Neural cell (in vitro differentiated cells): ENCODE measurements at regions not wholly inside any gene's neighbourhood (a gene's known extent, or its start where the extent isn't known, plus 50 kb on each side); places are given as distances from the start of the nearest gene placed in this dataset.

Experiments
- H2AFZ ChIP-seq: fragments of 200-600, 300-800 bp; sonication (generic), shearing (Covaris generic); 2 replicates; pipeline ENCODE4 v1.6.0; 2014; ENCODE audit warnings: low read depth, mild to moderate bottlenecking, antibody characterized with exemption, low read length, moderate library complexity
- H3F3A ChIP-seq: fragments of 200-600 bp; shearing (Covaris generic); 2 replicates; pipeline ENCODE4 v1.6.1; 2016; ENCODE audit warnings: mild to moderate bottlenecking, moderate library complexity, mixed read lengths, antibody characterized with exemption, low read length; ENCODE audit not compliant: insufficient read depth, poor library complexity, severe bottlenecking
- H3K27ac ChIP-seq: fragments of 200-600, 300-800 bp; sonication (generic), shearing (Covaris generic); 2 replicates; pipeline ENCODE4 v1.5.1; 2014; ENCODE audit warnings: mild to moderate bottlenecking, low read length, moderate library complexity
- H3K27me3 ChIP-seq: fragments of 300-800, 200-600 bp; sonication (generic), shearing (Covaris generic); 2 replicates; pipeline ENCODE4 v1.6.0; 2014; ENCODE audit warnings: mild to moderate bottlenecking, low read depth, low read length, moderate library complexity; ENCODE audit not compliant: insufficient read depth
- H3K36me3 ChIP-seq: fragments of 300-800, 200-600 bp; sonication (generic), shearing (Covaris generic); 2 replicates; pipeline ENCODE4 v1.5.1; 2014; ENCODE audit warnings: mild to moderate bottlenecking, antibody characterized with exemption, low read length, moderate library complexity; ENCODE audit not compliant: insufficient read depth
- H3K4me2 ChIP-seq: fragments of 300-800, 200-600 bp; sonication (generic), shearing (Covaris generic); 2 replicates; pipeline ENCODE4 v1.6.0; 2014; ENCODE audit warnings: mild to moderate bottlenecking, low read length
- H3K4me3 ChIP-seq: fragments of 300-800, 200-600 bp; sonication (generic), shearing (Covaris generic); 2 replicates; pipeline ENCODE4 v1.5.1; 2014; ENCODE audit warnings: mild to moderate bottlenecking, low read length, moderate library complexity
- H3K79me2 ChIP-seq: fragments of 200-600 bp; shearing (Covaris generic); replicated peaks from 2 replicates; pipeline ENCODE4 v1.6.0; 2014; ENCODE audit warnings: mild to moderate bottlenecking, low read length, moderate library complexity; ENCODE audit not compliant: insufficient read depth
- H3K9ac ChIP-seq: fragments of 300-800, 200-600 bp; sonication (generic), shearing (Covaris generic); 2 replicates; pipeline ENCODE4 v1.6.1; 2016; ENCODE audit warnings: mild to moderate bottlenecking, low read length, mixed read lengths
- H3K9me2 ChIP-seq: fragments of 200-600 bp; shearing (Covaris generic); 2 replicates; pipeline ENCODE4 v1.6.1; 2016; ENCODE audit warnings: mild to moderate bottlenecking, low read length, mixed read lengths; ENCODE audit not compliant: insufficient read depth
- H3K9me3 ChIP-seq: fragments of 200-600, 300-800 bp; sonication (generic), shearing (Covaris generic); 2 replicates; pipeline ENCODE4 v1.6.1; 2016; ENCODE audit warnings: mild to moderate bottlenecking, mixed run types, low read length, moderate library complexity, mixed read lengths
- H4K20me1 ChIP-seq: fragments of 200-600 bp; shearing (Covaris generic); 2 replicates; pipeline ENCODE4 v1.6.1; 2016; ENCODE audit warnings: mild to moderate bottlenecking, mixed run types; ENCODE audit not compliant: insufficient read depth
- CTCF ChIP-seq: fragments of 450-650 bp; IDR thresholded peaks from 2 replicates; pipeline ENCODE4 v1.5.1; 2014; ENCODE audit warnings: antibody characterized with exemption, mild to moderate bottlenecking, moderate library complexity; ENCODE audit not compliant: poor library complexity, severe bottlenecking
- EP300 ChIP-seq: fragments of 450-650 bp; conservative IDR thresholded peaks from 2 replicates; pipeline ENCODE4 v1.6.1; 2014; ENCODE audit warnings: antibody characterized with exemption, mild to moderate bottlenecking, moderate library complexity; ENCODE audit not compliant: poor library complexity, severe bottlenecking
- EZH2 ChIP-seq: fragments of 200-600, 300-800 bp; shearing (Covaris generic), sonication (generic); IDR thresholded peaks from 2 replicates; pipeline ENCODE4 v1.6.1; 2014; ENCODE audit warnings: antibody characterized with exemption, low read length, borderline replicate concordance, mild to moderate bottlenecking; ENCODE audit not compliant: insufficient read depth, poor library complexity, severe bottlenecking
- MXI1 ChIP-seq: fragments of 450-650 bp; conservative IDR thresholded peaks from 2 replicates; pipeline ENCODE4 v1.6.1; 2014; ENCODE audit warnings: antibody characterized with exemption, mild to moderate bottlenecking; ENCODE audit not compliant: poor library complexity, severe bottlenecking
- POLR2AphosphoS5 ChIP-seq: IDR thresholded peaks from 2 replicates; pipeline ENCODE4 v1.6.1; 2012
- RAD21 ChIP-seq: fragments of 450-650 bp; conservative IDR thresholded peaks from 2 replicates; pipeline ENCODE4 v1.6.1; 2014; ENCODE audit warnings: antibody characterized with exemption, mild to moderate bottlenecking, moderate library complexity
- REST ChIP-seq: IDR thresholded peaks from 2 replicates; pipeline ENCODE4 v1.6.1; 2012; ENCODE audit warnings: borderline replicate concordance
- SMC3 ChIP-seq: fragments of 450-650 bp; conservative IDR thresholded peaks from 2 replicates; pipeline ENCODE4 v1.6.1; 2014; ENCODE audit warnings: antibody characterized with exemption, mild to moderate bottlenecking, moderate library complexity; ENCODE audit not compliant: poor library complexity
- TAF1 ChIP-seq: IDR thresholded peaks from 2 replicates; pipeline ENCODE4 v1.6.1; 2012; ENCODE audit warnings: low read depth

GRCh38 chr1:239505094-239505493 is 118.7 kb downstream of the CHRM3 start:
- H3K9me2 ChIP-seq: no peaks in the 10 kb centered on the region
- H3K27ac ChIP-seq: no peak overlapping the region
- no peak overlapping the region for H3K9ac ChIP-seq
- TF ChIP-seq TAF1 (no peak), SMC3 (no peak), MXI1 (no peak), CTCF (no peak), POLR2AphosphoS5 (no peak), EZH2 (no peak), RAD21 (no peak), REST (no peak), EP300 (no peak)
- no peak overlapping the region for H3K4me2 ChIP-seq
- H3F3A ChIP-seq: no peaks in the 10 kb centered on the region
- H3K79me2 ChIP-seq: no peaks in the 10 kb centered on the region
- H4K20me1 ChIP-seq: no peaks in the 10 kb centered on the region
- no peak overlapping the region for H3K4me3 ChIP-seq
- H3K36me3 ChIP-seq: no peaks in the 10 kb centered on the region
- no peaks in the 10 kb centered on the region for H3K9me3 ChIP-seq
- no peak overlapping the region for H2AFZ ChIP-seq
- no peaks in the 10 kb centered on the region for H3K27me3 ChIP-seq

GRCh38 chr1:239507826-239508225 is 121.5 kb downstream of the CHRM3 start:
- Histone ChIP-seq H3K27me3 (no peaks in the 10 kb centered on the region), H3K9me2 (no peaks in the 10 kb centered on the region), H3F3A (no peaks in the 10 kb centered on the region), H4K20me1 (no peaks in the 10 kb centered on the region), H3K9ac (no peak overlapping the region), H3K27ac (no peak overlapping the region), H3K36me3 (no peaks in the 10 kb centered on the region), H3K4me2 (no peak overlapping the region), H3K9me3 (no peaks in the 10 kb centered on the region), H2AFZ (no peak overlapping the region), H3K4me3 (no peak overlapping the region), H3K79me2 (no peaks in the 10 kb centered on the region)
- TF ChIP-seq REST (no peak), MXI1 (no peak), TAF1 (no peak), CTCF (no peak), SMC3 (no peak), POLR2AphosphoS5 (no peak), EP300 (no peak), RAD21 (no peak), EZH2 (no peak)
